ENCODE measurements at regions not wholly inside any gene's neighbourhood (a gene's known extent, or its start where the extent isn't known, plus 50 kb on each side); places are given as distances from the start of the nearest gene placed in this dataset.

- TF ChIP-seq ZNF367 (CRISPR knock-in tag; IDR thresholded peaks at IDR 0.05; ENCODE audit: borderline replicate concordance), result no peak
- no peak for TF ChIP-seq DMAP1 (CRISPR knock-in tag; IDR thresholded peaks at IDR 0.05)
Measured at GRCh38 chr3:124230998-124231397, 239.1 kb upstream of the ROPN1 start (continued).

- in situ Hi-C loops (cut with HindIII; ENCODE audit: extremely low pct_ligation_motif_present, low pct_unique_long_range_greater_than_20kb), result no loop called here
Measured at GRCh38 chr3:124234852-124235252, 242.9 kb upstream of the ROPN1 start.

GRCh38 chr3:124235446-124235845, 243.5 kb upstream of the ROPN1 start:
- Histone ChIP-seq H3K27ac (ENCODE audit: extremely low read length, insufficient read depth, low read length) (no peak overlapping the region), H3K79me2 (ENCODE audit: insufficient read depth, low read length) (no peaks in the 10 kb centered on the region), H4K20me1 (ENCODE audit: insufficient read depth, low read length) (no peaks in the 10 kb centered on the region), H3K4me1 (ENCODE audit: insufficient read depth, low read length) (no peaks in the 10 kb centered on the region), H3K4me2 (ENCODE audit: low read depth, low read length) (no peak overlapping the region), H3K4me3 (replicated peaks in 1 of 3; ENCODE audit: insufficient read depth in 1 of 3, low read depth in 2 of 3, low read length in 3 of 3) (no peak overlapping the region), H3K36me3 (replicated peaks in 1 of 2; ENCODE audit: control insufficient read depth in 1 of 2, insufficient read depth in 2 of 2, low read length in 2 of 2) (no peaks in the 10 kb centered on the region), H2AFZ (ENCODE audit: low read length) (no peak overlapping the region), H3K27me3 (ENCODE audit: control insufficient read depth in 1 of 2, insufficient read depth in 2 of 2, low read length in 2 of 2) (peaks cover 0 to 13% of the 10 kb centered on the region in 2 experiments; a peak in 1 of 5 replicates), H3K9ac (ENCODE audit: insufficient read depth, low read depth, low read length) (no peak overlapping the region), H3K9me3 (ENCODE audit: low read length) (no peaks in the 10 kb centered on the region)
- 9% methylated on average over 5 of the region's 6 CpGs for WGBS (ENCODE audit: low lambda C conversion rate)
- in situ Hi-C loops (cut with HindIII; ENCODE audit: extremely low pct_ligation_motif_present, low pct_unique_long_range_greater_than_20kb) (no loop called here), intact Hi-C loops (cut with micrococcal nuclease; ENCODE audit: unreplicated experiment) (no loop called here)
- ATAC-seq (no peak), FAIRE-seq (no peak), DNase-seq (ENCODE audit: low spot score) (no peak)
- POLR2A ChIA-PET, result no interaction called here
- CTCF ChIA-PET (ENCODE audit: low intra/inter-chr PET ratio, low total read pairs), result no interaction called here
- BruUV-seq (replicated peaks), result no TSS peak
- no peak for TF ChIP-seq HOXA5 (CRISPR knock-in tag; IDR thresholded peaks at IDR 0.05)
- no peak for TF ChIP-seq THRA (CRISPR knock-in tag; IDR thresholded peaks at IDR 0.05; ENCODE audit: borderline replicate concordance)
- TF ChIP-seq RNF219 (CRISPR knock-in tag; IDR thresholded peaks at IDR 0.05), result no peak
- no peak for TF ChIP-seq ZNF562 (CRISPR knock-in tag; IDR thresholded peaks at IDR 0.05; ENCODE audit: borderline replicate concordance)
- no peak for TF ChIP-seq CENPX (CRISPR knock-in tag; IDR thresholded peaks at IDR 0.05)
- TF ChIP-seq GPBP1L1 (CRISPR knock-in tag; IDR thresholded peaks at IDR 0.05), result no peak
- no peak for TF ChIP-seq POGZ (CRISPR knock-in tag; IDR thresholded peaks at IDR 0.05)
- TF ChIP-seq ATM (IDR thresholded peaks at IDR 0.05; ENCODE audit: borderline replicate concordance), result no peak
- TF ChIP-seq HMG20B (CRISPR knock-in tag; conservative IDR thresholded peaks at IDR 0.05), result no peak
- TF ChIP-seq BORCS8-MEF2B (CRISPR knock-in tag; IDR thresholded peaks at IDR 0.05), result no peak
- no peak for TF ChIP-seq FOXM1 (CRISPR knock-in tag; IDR thresholded peaks at IDR 0.05)
- no peak for TF ChIP-seq RXRB (CRISPR knock-in tag; IDR thresholded peaks at IDR 0.05; ENCODE audit: borderline replicate concordance)

More at GRCh38 chr3:124234852-124235252, 242.9 kb upstream of the ROPN1 start:
- BruUV-seq (replicated peaks), result no TSS peak
- Histone ChIP-seq H3K9ac (ENCODE audit: insufficient read depth, low read depth, low read length) (no peak overlapping the region), H3K9me3 (ENCODE audit: low read length) (no peaks in the 10 kb centered on the region), H3K27ac (ENCODE audit: extremely low read length, insufficient read depth, low read length) (no peak overlapping the region), H3K4me1 (ENCODE audit: insufficient read depth, low read length) (no peaks in the 10 kb centered on the region), H3K79me2 (ENCODE audit: insufficient read depth, low read length) (no peaks in the 10 kb centered on the region), H4K20me1 (ENCODE audit: insufficient read depth, low read length) (no peaks in the 10 kb centered on the region), H2AFZ (ENCODE audit: low read length) (no peak overlapping the region), H3K4me3 (replicated peaks in 1 of 3; ENCODE audit: insufficient read depth in 1 of 3, low read depth in 2 of 3, low read length in 3 of 3) (no peak overlapping the region), H3K36me3 (replicated peaks in 1 of 2; ENCODE audit: control insufficient read depth in 1 of 2, insufficient read depth in 2 of 2, low read length in 2 of 2) (no peaks in the 10 kb centered on the region), H3K27me3 (ENCODE audit: control insufficient read depth in 1 of 2, insufficient read depth in 2 of 2, low read length in 2 of 2) (peaks cover 0 to 13% of the 10 kb centered on the region in 2 experiments; a peak in 1 of 5 replicates), H3K4me2 (ENCODE audit: low read depth, low read length) (no peak overlapping the region)
- ATAC-seq, result no peak
- 0% methylated on average over 7 of the region's 7 CpGs for WGBS (ENCODE audit: low lambda C conversion rate)
- no peak for DNase-seq (ENCODE audit: low spot score)
- intact Hi-C loops (cut with micrococcal nuclease; ENCODE audit: unreplicated experiment), result no loop called here
- FAIRE-seq, result no peak
- ChIA-PET POLR2A (no interaction called here), CTCF (ENCODE audit: low intra/inter-chr PET ratio, low total read pairs) (no interaction called here)
- TF ChIP-seq ZNF264 (CRISPR knock-in tag; IDR thresholded peaks at IDR 0.05) (no peak), CREB1 (IDR thresholded peaks at IDR 0.05) (peak; percentile 72), CREB1 (CRISPR knock-in tag; IDR thresholded peaks at IDR 0.05) (no peak)

Data from HepG2 (cell line).